ENCODE measurements at regions not wholly inside any gene's neighbourhood (a gene's known extent, or its start where the extent isn't known, plus 50 kb on each side); places are given as distances from the start of the nearest gene placed in this dataset.

- ATAC-seq, result no peak
- DNase-seq, result no peak
- intact Hi-C loops (cut with DNase I, micrococcal nuclease), result no loop called here
Measured at GRCh38 chr9:88653406-88653805, 118.4 kb downstream of the NXNL2 start.

DNA sequence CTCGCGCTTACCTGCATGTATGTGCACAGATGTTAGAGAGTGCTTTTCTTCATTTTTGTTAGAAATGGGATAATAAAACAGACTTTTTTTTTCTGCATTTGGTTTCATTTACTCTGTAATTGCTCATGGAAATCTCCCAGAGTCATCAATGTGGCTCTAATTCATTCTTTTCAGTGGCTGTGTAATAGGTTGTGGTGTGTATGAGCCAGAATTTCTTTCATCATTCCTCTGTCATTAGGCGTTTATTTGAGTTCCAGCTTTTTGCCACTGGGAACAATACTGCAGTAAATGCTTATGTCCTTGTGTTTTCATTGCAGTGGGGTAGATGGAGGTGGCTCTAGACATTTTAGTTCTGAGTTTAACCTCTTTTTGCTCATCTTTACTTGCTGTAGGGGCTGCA, 118.9 kb downstream of the NXNL2 start:
- intact Hi-C loops (cut with DNase I, micrococcal nuclease), result no loop called here

DNA sequence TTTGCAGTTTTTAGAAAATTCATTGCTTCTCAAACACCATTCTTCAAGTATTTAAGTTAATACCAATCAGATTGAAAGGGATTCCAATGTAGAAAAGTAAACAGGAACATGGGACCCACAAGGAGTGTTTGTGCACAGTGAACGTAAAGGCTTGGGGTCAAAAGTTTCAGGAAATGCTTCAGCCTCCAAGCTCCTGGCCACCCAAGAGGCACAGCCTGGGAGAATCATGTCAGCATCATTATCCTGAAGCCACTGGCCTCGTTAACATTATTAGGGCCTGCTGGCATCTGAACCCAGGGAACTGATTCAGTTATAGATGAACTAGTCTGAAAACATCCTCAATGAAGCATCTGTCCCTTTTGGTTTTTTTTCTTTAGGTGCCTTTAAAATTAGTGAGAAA, 122.9 kb downstream of the NXNL2 start:
- DNase-seq (no peak), ATAC-seq (no peak)
- intact Hi-C loops (cut with DNase I, micrococcal nuclease), result no loop called here

More for the DNA sequence above, 118.9 kb downstream of the NXNL2 start:
- DNase-seq (no peak), ATAC-seq (no peak)

DNA sequence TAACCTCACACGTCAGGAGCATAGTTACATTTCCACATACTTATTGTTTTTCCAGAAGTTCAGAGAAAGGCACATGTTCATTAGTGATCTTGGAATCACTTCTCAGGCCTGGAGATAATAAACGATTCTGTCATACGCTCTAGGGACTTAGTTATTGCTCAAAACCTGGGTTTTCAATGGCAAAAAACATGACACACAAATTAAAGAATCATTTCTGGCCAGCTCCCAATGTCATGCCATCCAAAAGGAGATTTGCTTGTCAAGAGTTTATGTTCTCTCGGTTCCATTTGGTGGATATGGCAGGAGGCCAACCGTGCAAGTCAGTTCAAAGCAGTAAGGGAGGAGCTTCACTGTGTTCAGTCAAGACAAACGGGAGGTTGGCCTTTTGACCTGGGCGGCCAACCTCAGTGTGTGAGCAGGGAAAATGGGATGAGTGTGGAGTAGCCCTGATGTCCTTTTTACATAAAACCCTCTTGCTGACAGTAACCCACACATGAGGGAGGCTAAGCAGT, 123.4 kb downstream of the NXNL2 start:
- DNase-seq (peak in 1 of 2 donors; percentile 9), ATAC-seq (no peak)
- intact Hi-C loops (cut with DNase I, micrococcal nuclease), result no loop called here

DNA sequence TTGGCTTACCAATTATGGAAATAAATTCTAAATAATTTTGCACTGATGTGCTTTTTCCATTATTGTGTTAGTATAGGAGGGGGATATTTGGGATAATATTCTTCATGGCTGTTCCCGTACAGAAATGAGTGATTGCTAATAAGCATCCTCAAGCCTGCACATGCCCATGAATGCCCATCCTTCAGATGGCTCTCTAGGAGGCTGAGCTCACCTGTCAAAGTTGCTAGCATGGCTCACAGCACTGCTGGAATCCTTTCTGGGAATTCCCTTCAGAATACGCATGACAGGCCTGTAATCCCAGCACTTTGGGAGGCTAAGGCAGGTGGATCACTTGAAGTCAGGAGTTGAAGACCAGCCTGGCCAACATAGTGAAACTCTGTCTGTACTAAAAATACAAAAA, 124.1 kb downstream of the NXNL2 start:
- ATAC-seq (no peak), DNase-seq (no peak)
- intact Hi-C loops (cut with DNase I, micrococcal nuclease), result no loop called here

- ATAC-seq (no peak), DNase-seq (no peak)
- intact Hi-C loops (cut with DNase I, micrococcal nuclease), result no loop called here
Measured at GRCh38 chr9:88660611-88661010, 125.6 kb downstream of the NXNL2 start.

DNA sequence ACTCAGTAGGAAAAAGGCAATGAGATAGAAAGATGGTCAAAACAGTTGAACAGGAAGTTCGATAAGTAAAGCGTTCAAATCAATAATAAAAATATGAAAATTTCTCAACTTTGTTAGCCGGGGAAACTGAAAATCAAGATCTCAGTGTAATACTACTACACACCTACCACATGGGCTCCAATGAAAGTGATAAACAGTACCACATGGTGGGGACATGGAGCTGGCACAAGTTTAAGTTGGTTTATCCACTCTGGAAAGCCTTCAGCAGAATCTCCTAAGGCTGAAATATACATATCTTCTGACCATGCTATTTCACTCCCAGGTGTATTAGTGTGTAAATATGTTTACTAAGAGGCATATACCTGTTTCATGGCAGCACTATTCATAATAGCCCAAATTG, 126.8 kb downstream of the NXNL2 start:
- ATAC-seq (no peak), DNase-seq (no peak)
- intact Hi-C loops (cut with DNase I, micrococcal nuclease), result no loop called here

- DNase-seq (no peak), ATAC-seq (no peak)
- intact Hi-C loops (cut with DNase I, micrococcal nuclease), result no loop called here
Measured at GRCh38 chr9:88663771-88664419, 128.9 kb downstream of the NXNL2 start.

GRCh38 chr9:88664773-88665172, 129.8 kb downstream of the NXNL2 start:
- DNase-seq, result no peak
- intact Hi-C loops (cut with DNase I, micrococcal nuclease), result no loop called here

DNA sequence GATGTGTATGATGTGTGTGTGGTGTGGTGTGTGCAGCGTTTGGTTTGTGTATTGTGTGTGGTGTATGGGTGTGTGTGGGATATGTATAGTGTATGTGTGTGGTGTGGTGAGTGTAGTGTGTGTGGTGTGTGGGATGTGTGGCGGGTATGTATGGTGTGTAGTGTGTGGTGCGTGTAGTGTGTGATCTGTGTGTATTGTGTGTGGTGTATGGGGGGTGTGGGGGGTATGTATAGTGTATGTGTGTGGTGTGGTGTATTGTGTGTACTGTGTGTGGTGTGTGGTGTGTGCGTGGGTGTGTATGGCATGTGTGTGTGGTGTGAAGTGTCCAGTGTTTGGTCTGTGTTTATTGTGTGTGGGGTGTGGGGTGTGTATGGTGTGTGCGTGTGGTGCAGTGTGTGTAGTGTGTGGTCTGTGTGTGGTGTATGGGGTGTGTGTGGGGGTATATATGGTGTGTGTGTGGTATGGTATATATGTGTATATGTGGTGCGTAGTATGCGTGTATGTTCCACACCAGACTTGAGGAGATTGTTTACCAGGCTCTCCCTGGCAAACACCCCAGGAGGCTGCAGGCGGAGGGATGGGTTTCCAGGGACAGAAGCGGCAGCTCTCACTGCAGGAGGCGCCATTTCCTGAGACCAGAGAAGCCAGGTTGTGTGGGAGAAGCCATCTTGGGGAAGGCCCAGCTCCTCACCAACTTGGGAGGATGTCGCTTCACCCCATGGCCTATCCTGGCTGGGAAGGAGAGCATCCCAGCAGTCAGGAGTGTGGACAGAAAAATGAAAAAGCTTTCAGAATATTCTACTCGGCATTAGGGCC, 138.1 kb downstream of the NXNL2 start:
- no peak for DNase-seq
- no peak for ATAC-seq
- intact Hi-C loops (cut with DNase I, micrococcal nuclease), result no loop called here

More at GRCh38 chr9:88664773-88665172, 129.8 kb downstream of the NXNL2 start:
- ATAC-seq, result no peak

DNA sequence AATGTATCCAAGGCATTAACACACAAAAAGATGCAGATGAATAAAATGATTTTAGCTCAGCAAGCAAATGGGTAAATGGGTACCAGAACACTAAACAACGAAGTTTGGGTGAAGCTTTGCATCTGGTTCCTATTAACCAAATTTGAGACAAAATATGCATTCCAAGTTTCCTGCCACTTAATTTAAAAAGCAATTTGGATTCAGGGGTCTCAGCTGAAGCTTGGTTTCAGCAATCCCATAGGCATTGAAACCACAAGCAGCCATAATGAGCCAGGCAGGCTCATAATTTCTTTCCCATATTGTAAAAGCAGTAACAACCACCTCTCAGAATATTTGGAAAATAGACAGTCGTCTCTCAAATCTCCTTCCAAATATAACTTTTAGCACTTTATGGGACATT, 138.9 kb downstream of the NXNL2 start:
- ATAC-seq (no peak), DNase-seq (no peak)
- intact Hi-C loops (cut with DNase I, micrococcal nuclease), result no loop called here

GRCh38 chr9:88676644-88677043, 141.7 kb downstream of the NXNL2 start:
- intact Hi-C loops (cut with DNase I, micrococcal nuclease), result no loop called here
- ATAC-seq (no peak), DNase-seq (no peak)

DNA sequence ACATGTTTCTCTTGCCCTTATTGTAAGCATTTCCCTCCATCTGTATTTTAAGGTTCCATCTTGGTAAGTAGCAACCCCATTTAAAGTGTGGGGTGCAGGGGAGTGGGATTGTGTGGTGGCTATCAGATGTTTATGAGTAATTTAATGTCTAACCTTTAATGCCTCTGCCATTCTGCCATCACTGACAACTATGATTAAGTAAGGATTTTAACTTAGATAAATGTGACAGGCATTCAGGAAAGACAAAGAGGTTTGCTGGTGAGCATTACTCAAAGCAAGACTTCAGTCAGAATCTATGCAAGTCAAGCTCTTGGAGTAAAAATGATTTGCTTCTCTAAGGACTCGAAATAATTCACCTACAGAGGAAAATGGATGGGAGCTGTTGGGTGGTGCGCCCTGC, 143.0 kb downstream of the NXNL2 start:
- intact Hi-C loops (cut with DNase I, micrococcal nuclease), result no loop called here
- DNase-seq (no peak), ATAC-seq (no peak)

- DNase-seq, result no peak
- intact Hi-C loops (cut with DNase I, micrococcal nuclease), result no loop called here
- ATAC-seq, result no peak
Measured at GRCh38 chr9:88678431-88678830, 143.5 kb downstream of the NXNL2 start.

GRCh38 chr9:88680041-88680440, 145.1 kb downstream of the NXNL2 start:
- DNase-seq, result no peak
- intact Hi-C loops (cut with DNase I, micrococcal nuclease), result no loop called here
- no peak for ATAC-seq

GRCh38 chr9:88680505-88681160, 145.7 kb downstream of the NXNL2 start:
- DNase-seq (no peak), ATAC-seq (no peak)
- intact Hi-C loops (cut with DNase I, micrococcal nuclease), result no loop called here

DNA sequence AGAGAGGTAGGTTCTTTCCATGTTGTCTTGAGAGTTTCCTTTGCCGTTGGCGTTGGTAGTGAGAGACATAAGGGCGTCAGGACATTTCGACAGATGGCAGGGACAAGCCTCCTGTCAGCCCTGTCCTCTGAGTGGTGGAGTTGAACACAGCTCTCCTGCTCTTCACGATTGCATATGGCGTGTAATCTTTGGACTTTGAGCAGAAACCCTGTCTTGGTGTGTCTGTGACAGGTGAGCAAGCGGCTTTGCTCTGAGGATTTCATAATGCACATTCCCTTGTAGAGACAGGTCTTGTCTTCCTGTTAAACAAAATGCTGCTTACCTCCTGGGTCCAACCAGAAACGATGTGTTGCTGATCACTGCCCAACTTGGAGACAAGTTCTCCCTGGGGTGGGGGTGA, 146.5 kb downstream of the NXNL2 start:
- ATAC-seq (no peak), DNase-seq (no peak)
- intact Hi-C loops (cut with DNase I, micrococcal nuclease), result no loop called here

DNA sequence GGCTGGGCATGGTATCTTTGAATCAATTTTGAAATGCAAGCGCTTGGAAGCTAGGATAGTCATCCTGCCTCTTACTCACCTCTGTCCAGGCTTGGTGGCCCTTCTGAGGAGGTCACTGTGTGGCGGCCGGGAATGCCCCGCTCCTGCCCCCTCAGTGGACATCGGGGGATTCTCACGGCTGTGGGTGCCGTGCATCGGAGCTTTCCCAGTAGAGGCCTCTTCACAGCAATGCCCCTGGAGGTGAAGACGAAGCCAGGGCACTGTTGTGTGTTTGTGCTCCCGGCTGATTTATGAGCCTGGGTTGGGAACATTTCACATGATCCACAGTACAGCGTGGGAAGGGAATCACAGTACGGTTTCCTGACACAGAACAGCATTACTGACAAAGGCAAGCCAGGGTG, 147.5 kb downstream of the NXNL2 start:
- ATAC-seq, result no peak
- peak in 1 of 2 donors; percentile 30 for DNase-seq
- intact Hi-C loops (cut with DNase I, micrococcal nuclease), result no loop called here

GRCh38 chr9:88684046-88684445, 149.1 kb downstream of the NXNL2 start:
- ATAC-seq, result no peak
- intact Hi-C loops (cut with DNase I, micrococcal nuclease), result no loop called here
- no peak for DNase-seq

DNA sequence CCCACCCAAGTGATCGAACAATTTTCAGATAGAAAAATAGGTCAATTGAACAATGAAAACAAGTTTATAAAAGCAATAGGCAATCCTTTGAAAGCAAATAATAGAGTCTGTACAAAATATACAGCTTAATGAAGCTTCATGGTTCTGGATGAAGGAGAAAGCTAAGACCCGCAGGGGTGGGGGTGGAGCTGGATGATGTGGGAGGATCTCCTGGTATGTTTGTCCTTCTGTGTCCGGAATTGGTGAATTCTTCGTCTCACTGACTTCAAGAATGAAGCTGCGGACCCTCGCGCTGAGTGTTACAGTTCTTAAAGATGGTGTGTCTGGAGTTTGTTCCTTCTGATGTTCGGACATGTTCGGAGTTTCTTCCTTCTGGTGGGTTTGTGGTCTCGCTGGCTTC, 149.9 kb downstream of the NXNL2 start:
- intact Hi-C loops (cut with DNase I, micrococcal nuclease), result no loop called here
- ATAC-seq (no peak), DNase-seq (no peak)
